RCC 7860 (cell line): ENCODE measurements at regions not wholly inside any gene's neighbourhood (a gene's known extent, or its start where the extent isn't known, plus 50 kb on each side); places are given as distances from the start of the nearest gene placed in this dataset.
"Not testable (repeated sequence)": the region's sequence is repeated elsewhere in the genome, so short reads cannot be mapped to it uniquely, and the experiment has no call there.

Experiments
- DNase-seq: peaks from one replicate; pipeline ENCODE4 v3.0.0-alpha.2; 2015; ENCODE audit warnings: low spot score
- FAIRE-seq: peaks from 2 replicates; lab custom pipeline; 2012; peaks lifted over from hg19 to GRCh38; lab: Jason Lieb, UNC

DNA sequence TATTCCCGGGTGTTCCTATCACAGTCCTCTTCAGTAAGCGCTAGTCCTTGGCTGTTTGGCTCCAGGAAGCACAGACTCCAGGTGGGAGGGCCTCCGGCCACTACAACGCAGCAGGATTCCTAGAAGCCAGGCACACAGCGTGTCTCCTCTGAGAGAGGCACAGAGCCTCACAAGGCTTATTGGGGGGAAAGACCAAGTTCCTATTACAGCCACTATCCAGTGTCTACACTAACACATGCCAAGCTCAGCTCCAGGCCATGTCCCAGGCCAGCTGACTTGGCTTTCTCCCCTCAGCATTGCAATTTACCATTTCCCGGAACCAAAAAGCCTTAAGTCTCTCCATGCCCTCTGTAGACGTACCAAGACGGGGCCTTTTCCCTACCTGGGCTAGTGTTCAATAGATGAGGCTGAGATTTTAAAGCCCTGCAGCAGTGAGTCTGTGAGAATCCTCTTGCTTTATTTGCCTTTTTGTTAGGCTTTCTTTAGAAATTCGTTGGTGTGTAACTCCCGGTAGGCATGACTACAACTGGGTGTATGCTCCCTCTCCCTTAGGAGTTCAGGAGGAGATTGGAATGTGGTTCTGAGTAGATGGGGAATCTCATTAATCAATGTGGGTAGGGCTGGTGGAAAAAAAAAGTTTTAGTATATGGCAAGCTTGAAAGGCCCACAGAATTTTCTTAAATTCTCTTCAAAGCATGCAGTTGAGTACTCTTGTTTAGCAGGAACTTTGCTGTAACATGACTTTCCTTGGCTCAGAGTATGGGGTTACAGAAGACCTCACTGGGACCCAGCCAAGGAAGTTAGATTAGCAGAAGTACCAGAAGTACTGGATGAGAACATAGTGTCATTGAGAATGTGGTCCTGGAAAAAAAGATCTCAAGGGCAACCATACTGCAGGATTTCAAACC, 84.3 kb upstream of the SLC1A3 start:
- no peak for FAIRE-seq
- DNase-seq, result no peak

DNA sequence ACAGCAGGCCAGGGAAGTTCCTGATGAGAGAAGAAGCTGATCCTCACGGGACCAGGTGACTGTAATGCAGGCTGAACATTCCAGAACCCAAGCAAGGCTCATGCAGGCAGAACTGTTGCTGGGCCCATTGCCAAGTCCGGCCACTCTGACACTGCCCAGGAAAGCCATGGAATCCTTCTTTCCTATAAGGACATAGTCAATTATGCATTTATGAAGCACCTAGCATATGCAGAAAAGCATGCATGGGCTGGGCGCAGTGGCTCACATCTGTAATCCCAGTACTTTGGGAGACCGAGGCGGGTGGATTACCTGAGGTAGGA, 83.7 kb upstream of the SLC1A3 start:
- no peak for FAIRE-seq

GRCh38 chr5:36523450-36523849, 83.0 kb upstream of the SLC1A3 start:
- no peak for FAIRE-seq
- no peak for DNase-seq

More for the DNA sequence above, 83.7 kb upstream of the SLC1A3 start:
- no peak for DNase-seq

GRCh38 chr5:36523926-36524325, 82.5 kb upstream of the SLC1A3 start:
- no peak for FAIRE-seq

GRCh38 chr5:36526537-36526936, 79.9 kb upstream of the SLC1A3 start:
- FAIRE-seq, result no peak
- DNase-seq, result no peak

More at GRCh38 chr5:36523926-36524325, 82.5 kb upstream of the SLC1A3 start:
- DNase-seq, result no peak

DNA sequence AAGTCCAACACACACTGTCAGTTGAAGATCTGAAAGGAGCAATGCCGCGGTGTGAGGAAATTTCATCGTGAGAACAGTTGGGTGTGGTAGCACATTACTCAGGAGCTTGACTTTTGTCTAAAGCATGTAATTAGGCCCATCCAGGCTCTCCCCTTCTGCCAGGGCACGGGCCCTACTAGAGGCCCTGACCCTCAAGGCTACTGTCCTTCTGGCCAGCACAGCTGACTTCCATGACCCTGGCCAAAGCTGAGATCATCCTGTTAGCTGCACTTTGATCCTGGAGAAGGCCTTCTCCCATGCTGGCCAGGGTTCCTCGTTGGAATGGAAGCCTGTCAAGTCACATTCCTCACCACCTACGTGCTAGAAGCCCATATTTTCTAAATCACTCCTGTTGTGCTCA, 77.8 kb upstream of the SLC1A3 start:
- DNase-seq (no peak), FAIRE-seq (no peak)

DNA sequence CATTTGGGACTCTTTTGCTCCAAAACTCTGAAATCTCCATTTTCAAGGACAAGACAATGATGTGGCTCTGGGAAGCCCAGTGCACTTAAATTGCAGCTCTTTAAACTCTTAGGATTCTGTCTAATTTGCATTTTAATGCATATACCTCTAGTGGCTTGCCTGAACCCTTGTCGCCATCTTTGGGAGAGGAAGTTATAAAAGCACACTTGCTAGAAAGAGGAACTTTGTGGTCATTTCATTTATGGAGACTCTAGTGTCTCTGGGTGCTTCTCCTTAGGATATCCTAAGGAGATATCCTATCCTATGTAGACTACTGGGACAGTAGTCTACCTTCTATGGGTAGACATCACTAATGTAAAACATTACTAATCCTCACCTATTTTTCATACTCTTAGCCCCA, 77.3 kb upstream of the SLC1A3 start:
- FAIRE-seq (no peak), DNase-seq (no peak)

DNA sequence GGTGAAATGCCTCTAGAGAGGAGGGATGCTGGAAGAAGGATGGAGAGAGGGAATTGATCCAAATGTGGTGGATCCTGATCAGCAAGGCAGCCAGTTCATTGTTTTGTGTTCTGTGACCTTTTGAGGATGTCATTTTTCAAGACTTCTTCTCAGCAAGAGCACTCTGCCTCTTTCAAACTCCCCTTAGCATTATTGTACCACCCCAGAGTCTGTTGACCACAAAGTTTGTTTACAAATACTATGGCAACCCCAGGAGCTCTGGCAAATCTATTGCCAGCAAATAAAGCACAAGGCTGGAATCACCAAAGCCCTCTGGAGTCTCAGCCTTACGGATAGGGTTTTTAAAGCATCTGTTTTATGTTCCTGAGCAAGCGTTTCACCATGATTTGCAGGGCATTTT, 76.2 kb upstream of the SLC1A3 start:
- FAIRE-seq (no peak), DNase-seq (no peak)

DNA sequence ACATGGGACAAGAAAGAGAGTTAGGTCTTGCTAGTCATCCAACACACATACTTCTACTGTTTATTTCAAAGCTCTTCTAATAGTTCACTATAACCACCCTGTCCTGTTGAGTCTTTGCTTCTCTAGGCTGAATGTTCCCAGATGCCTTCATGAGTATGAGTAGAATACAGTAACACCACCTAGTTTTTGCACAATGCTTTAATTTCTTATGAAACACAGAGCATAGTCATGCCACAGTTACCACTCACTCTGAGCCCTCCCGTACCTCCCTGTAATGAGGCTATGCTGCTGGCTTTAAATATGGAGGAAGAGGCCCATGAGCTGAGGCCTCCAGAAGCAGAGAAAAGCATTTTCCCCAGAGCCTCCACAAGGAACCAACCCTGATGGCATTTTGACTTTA, 75.0 kb upstream of the SLC1A3 start:
- DNase-seq (no peak), FAIRE-seq (no peak)

- no peak for DNase-seq
- FAIRE-seq, result no peak
These were observed 71.0 kb upstream of the SLC1A3 start for GRCh38 chr5:36535378-36535777.

GRCh38 chr5:36535859-36536615, 70.4 kb upstream of the SLC1A3 start:
- no peak for FAIRE-seq
- DNase-seq, result no peak

DNA sequence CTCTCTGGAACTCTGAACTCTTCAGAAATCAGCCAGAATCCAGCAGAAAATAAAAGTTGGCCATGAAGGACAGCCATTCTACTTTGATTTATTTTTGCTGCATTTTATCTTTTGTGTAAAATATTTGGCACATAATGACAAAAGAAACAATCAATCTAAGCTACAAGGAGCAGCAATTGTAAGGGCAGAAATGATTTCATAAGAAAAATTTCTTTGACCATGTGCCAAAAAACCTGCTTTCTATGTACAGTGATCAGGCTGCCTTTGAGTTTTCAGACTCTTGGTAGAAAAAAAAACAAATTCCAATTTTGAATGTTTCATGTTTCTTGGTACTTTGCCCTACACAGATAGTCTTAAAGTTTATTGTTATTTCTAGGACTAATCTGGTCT, 69.8 kb upstream of the SLC1A3 start:
- FAIRE-seq (no peak), DNase-seq (no peak)

- FAIRE-seq (no peak), DNase-seq (no peak)
These were observed 68.7 kb upstream of the SLC1A3 start for GRCh38 chr5:36537724-36538123.

- DNase-seq, result no peak
- FAIRE-seq, result no peak
These were observed 53.6 kb upstream of the SLC1A3 start for GRCh38 chr5:36552651-36553393.

GRCh38 chr5:36555035-36555434, 51.4 kb upstream of the SLC1A3 start:
- not testable (repeated sequence) for FAIRE-seq, DNase-seq
